ENCODE measurements at regions not wholly inside any gene's neighbourhood (a gene's known extent, or its start where the extent isn't known, plus 50 kb on each side); places are given as distances from the start of the nearest gene placed in this dataset.

DNA sequence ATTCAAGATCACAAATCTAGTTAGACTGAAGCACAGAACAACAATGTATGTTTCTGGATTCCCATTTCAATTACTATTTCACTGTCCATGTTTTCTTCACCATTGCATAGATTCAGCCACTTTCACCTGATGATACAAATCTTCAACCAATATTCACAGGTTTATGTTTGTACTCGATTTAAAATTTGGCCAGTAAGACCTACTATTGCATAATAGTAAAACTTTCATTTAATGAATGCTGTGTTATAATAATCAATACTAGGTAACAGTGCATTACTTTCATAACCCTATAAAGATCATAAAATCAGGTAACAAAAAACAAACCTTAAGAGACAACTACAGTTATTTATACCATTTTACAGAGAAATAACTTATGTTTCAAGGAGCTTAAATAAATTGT lies 2209.1 kb downstream of the ARAP2 start:
- TF ChIP-seq USF2 (IDR thresholded peaks at IDR 0.05; ENCODE audit: low read length) = no peak
- TF ChIP-seq TEAD4 (IDR thresholded peaks at IDR 0.05; ENCODE audit: low read depth, low read length) = no peak
- no peak for TF ChIP-seq SIX5 (IDR thresholded peaks at IDR 0.05; ENCODE audit: low read depth, low read length)
- TF ChIP-seq, protein P1, sequence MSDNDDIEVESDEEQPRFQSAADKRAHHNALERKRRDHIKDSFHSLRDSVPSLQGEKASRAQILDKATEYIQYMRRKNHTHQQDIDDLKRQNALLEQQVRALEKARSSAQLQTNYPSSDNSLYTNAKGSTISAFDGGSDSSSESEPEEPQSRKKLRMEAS (IDR thresholded peaks at IDR 0.05) = no peak
- TF ChIP-seq EZH2 (IDR thresholded peaks at IDR 0.05; ENCODE audit: low read depth, low read length, severe bottlenecking) = no peak
- no peak for TF ChIP-seq POLR2A (IDR thresholded peaks at IDR 0.05; ENCODE audit: control extremely low read depth in 1 of 2, low read depth in 2 of 2, low read length in 2 of 2)
